HepG2 (cell line): ENCODE measurements at regions not wholly inside any gene's neighbourhood (a gene's known extent, or its start where the extent isn't known, plus 50 kb on each side); places are given as distances from the start of the nearest gene placed in this dataset.

Experiments used
- CTCF ChIP-seq: sonication (generic); formaldehyde crosslinking; IDR thresholded peaks from 2 replicates; pipeline ENCODE4 v1.5.0; 2020; ENCODE audit warnings: mild to moderate bottlenecking, missing genetic modification reagents, moderate library complexity
- EP300 ChIP-seq, 3 experiments: sonication (generic) in 1 of 3; formaldehyde crosslinking in 1 of 3; IDR thresholded peaks; 2 replicates each; pipeline versions ENCODE4 v1.5.1 to v1.6.1; 2011 to 2020; ENCODE audit warnings: low read depth in 2 of 3, low read length in 2 of 3, borderline replicate concordance in 1 of 3, improper control_type of control experiment in 1 of 3, mild to moderate bottlenecking in 1 of 3, missing genetic modification reagents in 1 of 3, moderate library complexity in 1 of 3
- FOXA1 ChIP-seq, 2 experiments: fragments of 450-650 bp in 1 of 2; sonication (generic) in 1 of 2; formaldehyde crosslinking in 1 of 2; IDR thresholded peaks; 2 replicates each; pipeline versions ENCODE4 v1.4.0 to v1.6.1; 2016 to 2020; ENCODE audit warnings: missing genetic modification reagents in 1 of 2
- NR2F2 ChIP-seq: IDR thresholded peaks from 2 replicates; pipeline ENCODE4 v1.6.1; 2012; ENCODE audit warnings: low read depth, inconsistent platforms, borderline replicate concordance
- PAX8 ChIP-seq: sonication (generic); formaldehyde crosslinking; IDR thresholded peaks from 2 replicates; pipeline ENCODE4 v1.8.0; 2022; ENCODE audit warnings: mild to moderate bottlenecking, missing genetic modification reagents, borderline replicate concordance
- POLR2AphosphoS5 ChIP-seq: IDR thresholded peaks from 2 replicates; pipeline ENCODE4 v1.6.1; 2012; ENCODE audit warnings: low read depth, low read length
- XRCC5 ChIP-seq: fragments of 200-400 bp; formaldehyde crosslinking; optimal IDR thresholded peaks from 2 replicates; pipeline ENCODE3; 2017; ENCODE audit warnings: mild to moderate bottlenecking, low read length
- ZFP36L1 ChIP-seq: sonication (generic); formaldehyde crosslinking; IDR thresholded peaks from 2 replicates; pipeline ENCODE4 v1.8.0; 2022; ENCODE audit warnings: mild to moderate bottlenecking, missing genetic modification reagents, moderate library complexity
- ZNF224 ChIP-seq: sonication (generic); formaldehyde crosslinking; IDR thresholded peaks from 2 replicates; pipeline ENCODE4 v1.5.0; 2020; ENCODE audit warnings: mild to moderate bottlenecking, missing genetic modification reagents
- ZNF512 ChIP-seq: sonication (generic); formaldehyde crosslinking; IDR thresholded peaks from 2 replicates; pipeline ENCODE4 v1.4.0; 2020; ENCODE audit warnings: mild to moderate bottlenecking, missing genetic modification reagents
- TF ChIP-seq, protein P1 (sequence below): sonication (generic); formaldehyde crosslinking; IDR thresholded peaks from 2 replicates; pipeline ENCODE4 v1.4.0; 2020; ENCODE audit warnings: missing genetic modification reagents

GRCh38 chr6:44593539-44593944, 206.0 kb downstream of the CDC5L start:
- TF ChIP-seq PAX8 (no peak), ZNF224 (CRISPR knock-in tag) (no peak), FOXA1 (IDR thresholded peaks at IDR 0.05) (no peak), FOXA1 (CRISPR knock-in tag; IDR thresholded peaks at IDR 0.05) (no peak), XRCC5 (no peak), ZFP36L1 (CRISPR knock-in tag) (no peak), NR2F2 (no peak), POLR2AphosphoS5 (no peak), CTCF (CRISPR knock-in tag) (peak; percentile 66), EP300 (IDR thresholded peaks at IDR 0.05; ENCODE audit: low read depth in 2 of 2, low read length in 2 of 2) (no peak), EP300 (CRISPR knock-in tag; IDR thresholded peaks at IDR 0.05; ENCODE audit: borderline replicate concordance) (no peak), ZNF512 (no peak)
- TF ChIP-seq, protein P1, sequence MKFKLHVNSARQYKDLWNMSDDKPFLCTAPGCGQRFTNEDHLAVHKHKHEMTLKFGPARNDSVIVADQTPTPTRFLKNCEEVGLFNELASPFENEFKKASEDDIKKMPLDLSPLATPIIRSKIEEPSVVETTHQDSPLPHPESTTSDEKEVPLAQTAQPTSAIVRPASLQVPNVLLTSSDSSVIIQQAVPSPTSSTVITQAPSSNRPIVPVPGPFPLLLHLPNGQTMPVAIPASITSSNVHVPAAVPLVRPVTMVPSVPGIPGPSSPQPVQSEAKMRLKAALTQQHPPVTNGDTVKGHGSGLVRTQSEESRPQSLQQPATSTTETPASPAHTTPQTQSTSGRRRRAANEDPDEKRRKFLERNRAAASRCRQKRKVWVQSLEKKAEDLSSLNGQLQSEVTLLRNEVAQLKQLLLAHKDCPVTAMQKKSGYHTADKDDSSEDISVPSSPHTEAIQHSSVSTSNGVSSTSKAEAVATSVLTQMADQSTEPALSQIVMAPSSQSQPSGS: no peak
